ENCODE measurements at regions not wholly inside any gene's neighbourhood (a gene's known extent, or its start where the extent isn't known, plus 50 kb on each side); places are given as distances from the start of the nearest gene placed in this dataset.
"Not testable (repeated sequence)": the region's sequence is repeated elsewhere in the genome, so short reads cannot be mapped to it uniquely, and the experiment has no call there.

GRCh38 chr5:97297704-97298091, 114.7 kb upstream of the RIOK2 start (continued):
- no peak for TF ChIP-seq BACH1 (IDR thresholded peaks at IDR 0.05; ENCODE audit: low read length)
- TF ChIP-seq CTBP2 (IDR thresholded peaks at IDR 0.05; ENCODE audit: borderline replicate concordance, insufficient read depth, insufficient read length, low read length), result no peak
- TF ChIP-seq CEBPB (IDR thresholded peaks at IDR 0.05; ENCODE audit: low read depth, low read length), result no peak

GRCh38 chr5:97301181-97301580, 118.1 kb upstream of the RIOK2 start:
- H3K79me2 ChIP-seq (ENCODE audit: control insufficient read depth in 1 of 2, insufficient read depth in 2 of 2, low read length in 2 of 2); H3K4me3 ChIP-seq (ENCODE audit: extremely low read depth in 1 of 4, insufficient read depth in 2 of 4, low read depth in 3 of 4, low read length in 4 of 4); H2BK20ac ChIP-seq (ENCODE audit: low read length); H3K14ac ChIP-seq (ENCODE audit: insufficient read length); H3K4ac ChIP-seq (replicated peaks; ENCODE audit: insufficient read length, low read depth, low read length); H2BK15ac ChIP-seq (ENCODE audit: low read length); H3K79me1 ChIP-seq (ENCODE audit: low read depth, low read length); H3K56ac ChIP-seq (replicated peaks; ENCODE audit: insufficient read length, low read depth, low read length); H4K20me1 ChIP-seq (replicated peaks in 1 of 2; ENCODE audit: control insufficient read depth in 1 of 2, insufficient read depth in 2 of 2, low read length in 2 of 2); H2BK12ac ChIP-seq (ENCODE audit: low read depth, low read length); H2BK5ac ChIP-seq (ENCODE audit: low read depth, low read length); POLR2A ChIA-PET (ENCODE audit: partially characterized antibody); DNase-seq (ENCODE audit: low read depth in 1 of 2, low spot score in 2 of 2); H4K8ac ChIP-seq (ENCODE audit: extremely low read depth, insufficient read depth, low read length); FAIRE-seq; H3K9me3 ChIP-seq (ENCODE audit: insufficient read depth in 2 of 2, low read depth in 1 of 2, low read length in 1 of 2); H2AK5ac ChIP-seq (ENCODE audit: low read depth, low read length); H3K9ac ChIP-seq (replicated peaks in 1 of 4; ENCODE audit: extremely low read depth in 1 of 4, low read depth in 3 of 4, low read length in 3 of 4); H2AFZ ChIP-seq (ENCODE audit: low read length); H4K5ac ChIP-seq (ENCODE audit: insufficient read length, low read depth, low read length); H3K4me2 ChIP-seq (ENCODE audit: insufficient read depth in 1 of 2, low read depth in 2 of 2, low read length in 2 of 2); H2BK120ac ChIP-seq (replicated peaks; ENCODE audit: low read depth, low read length); H3K36me3 ChIP-seq (ENCODE audit: control insufficient read depth in 2 of 4, insufficient read depth in 4 of 4, low read length in 3 of 4); H3K23me2 ChIP-seq (ENCODE audit: low read depth, low read length); H3K23ac ChIP-seq (ENCODE audit: insufficient read length); H3K27ac ChIP-seq (ENCODE audit: low read depth, low read length); H3K27me3 ChIP-seq (replicated peaks in 1 of 4; ENCODE audit: control insufficient read depth in 3 of 4, extremely low read depth in 1 of 4, insufficient read depth in 3 of 4, low read length in 3 of 4); H3K4me1 ChIP-seq (replicated peaks in 1 of 4; ENCODE audit: control insufficient read depth in 3 of 4, insufficient read depth in 4 of 4, low read length in 3 of 4); H3K18ac ChIP-seq (ENCODE audit: extremely low read depth, low read length); H4K91ac ChIP-seq (replicated peaks; ENCODE audit: insufficient read length, low read length): not testable (repeated sequence)
- WGBS, 2 experiments (ENCODE audit: extremely low coverage in 1 of 2, insufficient coverage in 1 of 2, insufficient read length in 1 of 2, insufficient replicate concordance in 2 of 2, low coverage in 1 of 2, low lambda C conversion rate in 2 of 2, missing lambda C conversion rate in 1 of 2), result 84% methylated on average over 14 of the region's 16 CpGs; no CpG with 5 or more reads in 1 of the 2 experiments
- CTCF ChIA-PET (ENCODE audit: partially characterized antibody), result interaction anchor here (2.0 kb wide), 1 partner anchor 233 kb away, joined by 8 read pairs; no protein-coding TSS in a partner anchor

Measured in H1 (cell line).